ENCODE measurements at regions not wholly inside any gene's neighbourhood (a gene's known extent, or its start where the extent isn't known, plus 50 kb on each side); places are given as distances from the start of the nearest gene placed in this dataset.
"Not testable (repeated sequence)": the region's sequence is repeated elsewhere in the genome, so short reads cannot be mapped to it uniquely, and the experiment has no call there.

- not testable (repeated sequence) for H3K9ac ChIP-seq (ENCODE audit: low read length); H3K36me3 ChIP-seq (ENCODE audit: control insufficient read depth, insufficient read depth, low read length); H3K4me1 ChIP-seq (ENCODE audit: control insufficient read depth, insufficient read depth, low read length); H3K27me3 ChIP-seq (ENCODE audit: control insufficient read depth, insufficient read depth, low read length); H3K4me3 ChIP-seq (ENCODE audit: low read length); H3K9me3 ChIP-seq (ENCODE audit: control insufficient read depth, low read length)
Observed at GRCh38 chr1:121009216-121010057, 119.9 kb downstream of the PPIAL4A start.

- not testable (repeated sequence) for H3K9me3 ChIP-seq (ENCODE audit: control insufficient read depth, low read length); H3K36me3 ChIP-seq (ENCODE audit: control insufficient read depth, insufficient read depth, low read length); H3K4me3 ChIP-seq (ENCODE audit: low read length); H3K9ac ChIP-seq (ENCODE audit: low read length); H3K4me1 ChIP-seq (ENCODE audit: control insufficient read depth, insufficient read depth, low read length); H3K27me3 ChIP-seq (ENCODE audit: control insufficient read depth, insufficient read depth, low read length)
Observed at GRCh38 chr1:121010141-121010540, 120.6 kb downstream of the PPIAL4A start.

- H3K9ac ChIP-seq (ENCODE audit: low read length); H3K36me3 ChIP-seq (ENCODE audit: control insufficient read depth, insufficient read depth, low read length); H3K27me3 ChIP-seq (ENCODE audit: control insufficient read depth, insufficient read depth, low read length); H3K9me3 ChIP-seq (ENCODE audit: control insufficient read depth, low read length); H3K4me1 ChIP-seq (ENCODE audit: control insufficient read depth, insufficient read depth, low read length); H3K4me3 ChIP-seq (ENCODE audit: low read length): not testable (repeated sequence)
Observed at GRCh38 chr1:121013181-121013580, 123.6 kb downstream of the PPIAL4A start.

- H3K9me3 ChIP-seq (ENCODE audit: control insufficient read depth, low read length); H3K27me3 ChIP-seq (ENCODE audit: control insufficient read depth, insufficient read depth, low read length); H3K4me3 ChIP-seq (ENCODE audit: low read length); H3K9ac ChIP-seq (ENCODE audit: low read length); H3K36me3 ChIP-seq (ENCODE audit: control insufficient read depth, insufficient read depth, low read length); H3K4me1 ChIP-seq (ENCODE audit: control insufficient read depth, insufficient read depth, low read length): not testable (repeated sequence)
Observed at GRCh38 chr1:121016182-121017028, 126.8 kb downstream of the PPIAL4A start.

GRCh38 chr1:121019715-121020349 is 130.3 kb downstream of the PPIAL4A start:
- H3K4me3 ChIP-seq (ENCODE audit: low read length); H3K27me3 ChIP-seq (ENCODE audit: control insufficient read depth, insufficient read depth, low read length); H3K4me1 ChIP-seq (ENCODE audit: control insufficient read depth, insufficient read depth, low read length); H3K9ac ChIP-seq (ENCODE audit: low read length); H3K36me3 ChIP-seq (ENCODE audit: control insufficient read depth, insufficient read depth, low read length); H3K9me3 ChIP-seq (ENCODE audit: control insufficient read depth, low read length): not testable (repeated sequence)

- not testable (repeated sequence) for H3K4me1 ChIP-seq (ENCODE audit: control insufficient read depth, insufficient read depth, low read length); H3K36me3 ChIP-seq (ENCODE audit: control insufficient read depth, insufficient read depth, low read length); H3K9ac ChIP-seq (ENCODE audit: low read length); H3K27me3 ChIP-seq (ENCODE audit: control insufficient read depth, insufficient read depth, low read length); H3K4me3 ChIP-seq (ENCODE audit: low read length); H3K9me3 ChIP-seq (ENCODE audit: control insufficient read depth, low read length)
Observed at GRCh38 chr1:121020350-121021236, 131.0 kb downstream of the PPIAL4A start.

GRCh38 chr1:121021716-121022115 is 132.1 kb downstream of the PPIAL4A start:
- H3K4me1 ChIP-seq (ENCODE audit: control insufficient read depth, insufficient read depth, low read length); H3K9me3 ChIP-seq (ENCODE audit: control insufficient read depth, low read length); H3K27me3 ChIP-seq (ENCODE audit: control insufficient read depth, insufficient read depth, low read length); H3K9ac ChIP-seq (ENCODE audit: low read length); H3K36me3 ChIP-seq (ENCODE audit: control insufficient read depth, insufficient read depth, low read length); H3K4me3 ChIP-seq (ENCODE audit: low read length): not testable (repeated sequence)

- H3K9me3 ChIP-seq (ENCODE audit: control insufficient read depth, low read length); H3K36me3 ChIP-seq (ENCODE audit: control insufficient read depth, insufficient read depth, low read length); H3K4me3 ChIP-seq (ENCODE audit: low read length); H3K27me3 ChIP-seq (ENCODE audit: control insufficient read depth, insufficient read depth, low read length); H3K9ac ChIP-seq (ENCODE audit: low read length); H3K4me1 ChIP-seq (ENCODE audit: control insufficient read depth, insufficient read depth, low read length): not testable (repeated sequence)
Observed at GRCh38 chr1:121032878-121033494, 143.4 kb downstream of the PPIAL4A start.

GRCh38 chr1:121036792-121037191 is 147.2 kb downstream of the PPIAL4A start:
- not testable (repeated sequence) for H3K9ac ChIP-seq (ENCODE audit: low read length); H3K9me3 ChIP-seq (ENCODE audit: control insufficient read depth, low read length); H3K27me3 ChIP-seq (ENCODE audit: control insufficient read depth, insufficient read depth, low read length); H3K4me1 ChIP-seq (ENCODE audit: control insufficient read depth, insufficient read depth, low read length); H3K4me3 ChIP-seq (ENCODE audit: low read length); H3K36me3 ChIP-seq (ENCODE audit: control insufficient read depth, insufficient read depth, low read length)

GRCh38 chr1:121040974-121041373 is 143.2 kb downstream of the FAM72B start:
- H3K36me3 ChIP-seq (ENCODE audit: control insufficient read depth, insufficient read depth, low read length); H3K4me1 ChIP-seq (ENCODE audit: control insufficient read depth, insufficient read depth, low read length); H3K9me3 ChIP-seq (ENCODE audit: control insufficient read depth, low read length); H3K9ac ChIP-seq (ENCODE audit: low read length); H3K27me3 ChIP-seq (ENCODE audit: control insufficient read depth, insufficient read depth, low read length); H3K4me3 ChIP-seq (ENCODE audit: low read length): not testable (repeated sequence)

- H3K4me3 ChIP-seq (ENCODE audit: low read length); H3K27me3 ChIP-seq (ENCODE audit: control insufficient read depth, insufficient read depth, low read length); H3K9me3 ChIP-seq (ENCODE audit: control insufficient read depth, low read length); H3K4me1 ChIP-seq (ENCODE audit: control insufficient read depth, insufficient read depth, low read length); H3K9ac ChIP-seq (ENCODE audit: low read length); H3K36me3 ChIP-seq (ENCODE audit: control insufficient read depth, insufficient read depth, low read length): not testable (repeated sequence)
Observed at GRCh38 chr1:121041497-121041896, 142.6 kb downstream of the FAM72B start.
